ENCODE measurements at regions not wholly inside any gene's neighbourhood (a gene's known extent, or its start where the extent isn't known, plus 50 kb on each side); places are given as distances from the start of the nearest gene placed in this dataset.
A peak's percentile ranks its signal among the peaks of the same experiment; 100 is the strongest.

DNA sequence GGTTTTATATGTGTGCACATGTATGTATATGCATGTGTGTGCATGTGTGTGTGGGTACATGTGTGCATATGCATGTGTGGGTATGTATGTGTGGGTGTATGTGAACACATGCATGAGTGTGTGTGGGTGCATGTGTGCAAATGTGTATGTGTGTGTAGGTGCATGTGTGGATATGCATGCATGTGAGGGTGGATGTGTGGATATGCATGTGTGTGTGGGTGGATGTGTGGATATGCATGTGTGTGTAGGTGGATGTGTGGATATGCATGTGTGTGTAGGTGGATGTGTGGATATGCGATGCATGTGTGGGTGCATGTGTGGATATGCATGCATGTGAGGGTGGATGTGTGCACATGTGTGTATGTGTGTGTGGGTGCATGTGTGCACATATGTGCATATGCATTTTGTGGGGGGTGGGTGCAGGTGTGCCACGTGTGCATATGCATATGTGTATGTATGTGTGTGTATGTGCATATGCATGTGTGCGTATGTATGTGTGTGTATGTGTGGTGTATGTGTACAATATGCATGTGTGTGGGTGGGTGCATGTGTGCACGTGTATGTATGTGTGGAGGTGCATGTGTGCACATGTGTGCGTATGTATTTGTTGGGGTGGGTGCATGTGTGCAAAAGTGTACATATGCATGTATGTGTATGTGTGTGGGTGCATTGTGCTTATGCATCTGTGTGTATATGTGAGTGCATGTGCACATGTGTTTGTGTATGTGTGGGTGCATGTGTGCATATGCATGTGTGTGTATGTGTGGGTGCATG, 144.2 kb downstream of the GAS1 start:
- Histone ChIP-seq H3K27ac (ENCODE audit: low read depth in 2 of 2, low read length in 2 of 2) (no peak overlapping the region), H3K27me3 (ENCODE audit: control insufficient read depth, insufficient read depth, low read length) (no peaks in the 10 kb centered on the region), H3K4me3 (ENCODE audit: low read length in 3 of 3) (no peak overlapping the region), H3K9ac (ENCODE audit: low read length in 3 of 3) (no peak overlapping the region), H3K4me1 (ENCODE audit: control insufficient read depth in 2 of 3, insufficient read depth in 2 of 3, low read depth in 1 of 3, low read length in 3 of 3) (peaks cover 0 to 3% (median 0%) of the 10 kb centered on the region in 3 donors), H3K9me3 (ENCODE audit: control insufficient read depth in 2 of 3, insufficient read depth in 1 of 3, low read length in 3 of 3) (no peaks in the 10 kb centered on the region), H3K36me3 (ENCODE audit: control insufficient read depth in 2 of 3, insufficient read depth in 3 of 3, low read length in 3 of 3) (no peaks in the 10 kb centered on the region)
- intact Hi-C loops (cut with DNase I): no loop called here
- FAIRE-seq: no peak
- DNase-seq: no peak
- TF ChIP-seq, protein P1, sequence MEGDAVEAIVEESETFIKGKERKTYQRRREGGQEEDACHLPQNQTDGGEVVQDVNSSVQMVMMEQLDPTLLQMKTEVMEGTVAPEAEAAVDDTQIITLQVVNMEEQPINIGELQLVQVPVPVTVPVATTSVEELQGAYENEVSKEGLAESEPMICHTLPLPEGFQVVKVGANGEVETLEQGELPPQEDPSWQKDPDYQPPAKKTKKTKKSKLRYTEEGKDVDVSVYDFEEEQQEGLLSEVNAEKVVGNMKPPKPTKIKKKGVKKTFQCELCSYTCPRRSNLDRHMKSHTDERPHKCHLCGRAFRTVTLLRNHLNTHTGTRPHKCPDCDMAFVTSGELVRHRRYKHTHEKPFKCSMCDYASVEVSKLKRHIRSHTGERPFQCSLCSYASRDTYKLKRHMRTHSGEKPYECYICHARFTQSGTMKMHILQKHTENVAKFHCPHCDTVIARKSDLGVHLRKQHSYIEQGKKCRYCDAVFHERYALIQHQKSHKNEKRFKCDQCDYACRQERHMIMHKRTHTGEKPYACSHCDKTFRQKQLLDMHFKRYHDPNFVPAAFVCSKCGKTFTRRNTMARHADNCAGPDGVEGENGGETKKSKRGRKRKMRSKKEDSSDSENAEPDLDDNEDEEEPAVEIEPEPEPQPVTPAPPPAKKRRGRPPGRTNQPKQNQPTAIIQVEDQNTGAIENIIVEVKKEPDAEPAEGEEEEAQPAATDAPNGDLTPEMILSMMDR (IDR thresholded peaks at IDR 0.05; ENCODE audit: borderline replicate concordance, extremely low read depth, insufficient read depth): no peak

- intact Hi-C loops (cut with DNase I): no loop called here
- H3K36me3 ChIP-seq (ENCODE audit: control insufficient read depth in 2 of 3, insufficient read depth in 3 of 3, low read length in 3 of 3): no peaks in the 10 kb centered on the region
- DNase-seq (peak in 3 of 5 donors; percentile 22 to 38 (median 22)), FAIRE-seq (no peak)
- TF ChIP-seq, protein P1 (IDR thresholded peaks at IDR 0.05; ENCODE audit: borderline replicate concordance, extremely low read depth, insufficient read depth): no peak
- no peaks in the 10 kb centered on the region for H3K9me3 ChIP-seq (ENCODE audit: control insufficient read depth in 2 of 3, insufficient read depth in 1 of 3, low read length in 3 of 3)
- H3K27ac ChIP-seq (ENCODE audit: low read depth in 2 of 2, low read length in 2 of 2): no peak overlapping the region
- H3K4me1 ChIP-seq (ENCODE audit: control insufficient read depth in 2 of 3, insufficient read depth in 2 of 3, low read depth in 1 of 3, low read length in 3 of 3): no peaks in the 10 kb centered on the region
- H3K4me3 ChIP-seq (ENCODE audit: low read length in 3 of 3): no peak overlapping the region
- no peaks in the 10 kb centered on the region for H3K27me3 ChIP-seq (ENCODE audit: control insufficient read depth, insufficient read depth, low read length)
- H3K9ac ChIP-seq (ENCODE audit: low read length in 3 of 3): no peak overlapping the region
Observed at GRCh38 chr9:86801246-86801645, 146.1 kb downstream of the GAS1 start.

DNA sequence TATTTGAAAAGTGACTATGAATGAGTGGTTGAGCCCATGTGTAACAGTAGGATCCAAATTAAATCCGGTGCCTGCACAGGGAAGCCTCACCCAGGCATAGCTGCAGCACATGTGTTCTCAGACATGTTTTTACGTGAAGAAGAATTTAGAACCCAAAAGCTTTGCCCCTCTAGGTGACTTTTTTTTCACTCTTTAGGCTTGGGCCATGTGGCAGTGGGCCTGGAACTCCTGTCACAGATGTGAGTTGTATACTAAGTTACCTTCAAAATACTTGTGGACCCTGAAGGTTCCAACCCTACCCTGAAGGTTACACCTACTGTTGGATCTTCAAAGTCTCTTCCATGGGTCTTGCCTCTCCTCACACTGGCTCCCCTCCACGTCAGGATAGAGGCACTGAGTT, 146.6 kb downstream of the GAS1 start:
- Histone ChIP-seq H3K27me3 (ENCODE audit: control insufficient read depth, insufficient read depth, low read length) (no peaks in the 10 kb centered on the region), H3K9ac (ENCODE audit: low read length in 3 of 3) (no peak overlapping the region), H3K36me3 (ENCODE audit: control insufficient read depth in 2 of 3, insufficient read depth in 3 of 3, low read length in 3 of 3) (no peaks in the 10 kb centered on the region), H3K27ac (ENCODE audit: low read depth in 2 of 2, low read length in 2 of 2) (no peak overlapping the region), H3K4me1 (ENCODE audit: control insufficient read depth in 2 of 3, insufficient read depth in 2 of 3, low read depth in 1 of 3, low read length in 3 of 3) (no peaks in the 10 kb centered on the region), H3K9me3 (ENCODE audit: control insufficient read depth in 2 of 3, insufficient read depth in 1 of 3, low read length in 3 of 3) (no peaks in the 10 kb centered on the region), H3K4me3 (ENCODE audit: low read length in 3 of 3) (no peak overlapping the region)
- FAIRE-seq (no peak), DNase-seq (no peak)
- intact Hi-C loops (cut with DNase I): no loop called here
- TF ChIP-seq, protein P1 (IDR thresholded peaks at IDR 0.05; ENCODE audit: borderline replicate concordance, extremely low read depth, insufficient read depth): no peak
